ENCODE measurements at regions not wholly inside any gene's neighbourhood (a gene's known extent, or its start where the extent isn't known, plus 50 kb on each side); places are given as distances from the start of the nearest gene placed in this dataset.

- TF ChIP-seq EZH2 (IDR thresholded peaks at IDR 0.05; ENCODE audit: borderline replicate concordance, low read depth, low read length, severe bottlenecking) (no peak), CTCF (IDR thresholded peaks at IDR 0.05; ENCODE audit: borderline replicate concordance, extremely low read depth, low read length, poor library complexity, severe bottlenecking) (no peak)
Observed at GRCh38 chr3:152087153-152087552, 181.6 kb upstream of the MBNL1 start.

Measured in DND-41 (cell line).